OCI-LY1 (cell line): ENCODE measurements at regions not wholly inside any gene's neighbourhood (a gene's known extent, or its start where the extent isn't known, plus 50 kb on each side); places are given as distances from the start of the nearest gene placed in this dataset.

Experiments used
- H2AFZ ChIP-seq: fragments of 200-600 bp; sonication (generic), shearing (Covaris generic); 2 replicates; pipeline ENCODE4 v1.6.0; 2014; ENCODE audit warnings: antibody characterized with exemption, mild to moderate bottlenecking, low read length
- H3F3A ChIP-seq: fragments of 200-600 bp; sonication (generic), shearing (Covaris generic); 2 replicates; pipeline ENCODE4 v1.6.0; 2014; ENCODE audit warnings: mild to moderate bottlenecking, antibody characterized with exemption, low read length, moderate library complexity; ENCODE audit not compliant: insufficient read depth
- H3K27ac ChIP-seq: fragments of 200-600 bp; sonication (generic); 2 replicates; pipeline ENCODE4 v1.5.1; 2014; ENCODE audit warnings: low read length, mixed run types, mild to moderate bottlenecking, low read depth; ENCODE audit not compliant: poor library complexity, severe bottlenecking
- H3K27me3 ChIP-seq: fragments of 200-600 bp; sonication (generic); 2 replicates; pipeline ENCODE4 v1.6.0; 2014; ENCODE audit warnings: antibody characterized with exemption, mild to moderate bottlenecking, low read length, moderate library complexity; ENCODE audit not compliant: insufficient read depth
- H3K36me3 ChIP-seq: fragments of 200-600 bp; sonication (generic); 2 replicates; pipeline ENCODE4 v1.6.1; 2014; ENCODE audit warnings: mild to moderate bottlenecking, antibody characterized with exemption, low read length, moderate library complexity, mixed read lengths; ENCODE audit not compliant: insufficient read depth
- H3K4me1 ChIP-seq: fragments of 200-600 bp; sonication (generic); 2 replicates; pipeline ENCODE4 v1.5.1; 2014; ENCODE audit warnings: mild to moderate bottlenecking, low read length, moderate library complexity; ENCODE audit not compliant: insufficient read depth, severe bottlenecking
- H3K4me2 ChIP-seq: fragments of 200-600 bp; sonication (generic), shearing (Covaris generic); 2 replicates; pipeline ENCODE4 v1.6.1; 2014; ENCODE audit warnings: low read length
- H3K4me3 ChIP-seq: fragments of 200-600 bp; sonication (generic); 2 replicates; pipeline ENCODE4 v1.5.1; 2014; ENCODE audit warnings: low read length, low read depth, mild to moderate bottlenecking, mixed read lengths; ENCODE audit not compliant: poor library complexity, severe bottlenecking
- H3K79me2 ChIP-seq: fragments of 200-600 bp; shearing (Covaris generic); 2 replicates; pipeline ENCODE4 v1.6.1; 2016; ENCODE audit warnings: mixed run types, low read length, mixed read lengths; ENCODE audit not compliant: insufficient read depth
- H3K9ac ChIP-seq: fragments of 200-600 bp; sonication (generic), shearing (Covaris generic); 2 replicates; pipeline ENCODE4 v1.6.1; 2014; ENCODE audit warnings: mild to moderate bottlenecking, low read length, mixed read lengths
- H3K9me2 ChIP-seq: fragments of 200-600 bp; sonication (generic), shearing (Covaris generic); 2 replicates; pipeline ENCODE4 v1.6.1; 2014; ENCODE audit warnings: low read depth, mild to moderate bottlenecking, low read length, mixed read lengths
- H3K9me3 ChIP-seq: fragments of 200-600 bp; shearing (Covaris generic); 2 replicates; pipeline ENCODE4 v1.6.1; 2014; ENCODE audit warnings: low read length, mixed read lengths
- H4K20me1 ChIP-seq: fragments of 200-600 bp; sonication (generic), shearing (Covaris generic); 2 replicates; pipeline ENCODE4 v1.6.0; 2016; ENCODE audit warnings: mild to moderate bottlenecking, low read length; ENCODE audit not compliant: insufficient read depth
- CTCF ChIP-seq: fragments of 200-600 bp; sonication (generic), shearing (Covaris generic); IDR thresholded peaks from 2 replicates; pipeline ENCODE4 v1.5.1; 2017; ENCODE audit warnings: mild to moderate bottlenecking, antibody characterized with exemption, low read length, moderate library complexity, mixed read lengths
- EZH2 ChIP-seq: fragments of 200-600 bp; sonication (generic), shearing (Covaris generic); IDR thresholded peaks from 2 replicates; pipeline ENCODE4 v1.8.0; 2017; ENCODE audit warnings: borderline replicate concordance, mixed run types, mild to moderate bottlenecking, antibody characterized with exemption, low read length, moderate library complexity, mixed read lengths

GRCh38 chr4:65069177-65069576 lies 601.1 kb downstream of the EPHA5 start:
- no peak overlapping the region for H3K4me2 ChIP-seq
- no peaks in the 10 kb centered on the region for H3F3A ChIP-seq
- no peak overlapping the region for H3K9ac ChIP-seq
- H4K20me1 ChIP-seq = no peaks in the 10 kb centered on the region
- no peaks in the 10 kb centered on the region for H3K9me3 ChIP-seq
- no peaks in the 10 kb centered on the region for H3K4me1 ChIP-seq
- H3K36me3 ChIP-seq = no peaks in the 10 kb centered on the region
- no peaks in the 10 kb centered on the region for H3K79me2 ChIP-seq
- no peaks in the 10 kb centered on the region for H3K9me2 ChIP-seq
- no peak overlapping the region for H2AFZ ChIP-seq
- no peak for TF ChIP-seq EZH2
- H3K27me3 ChIP-seq = no peaks in the 10 kb centered on the region
- H3K4me3 ChIP-seq = no peak overlapping the region
- H3K27ac ChIP-seq = no peak overlapping the region

GRCh38 chr4:65066106-65066505 lies 604.2 kb downstream of the EPHA5 start:
- no peaks in the 10 kb centered on the region for H3K27me3 ChIP-seq
- no peaks in the 10 kb centered on the region for H3F3A ChIP-seq
- no peaks in the 10 kb centered on the region for H3K36me3 ChIP-seq
- H3K9me2 ChIP-seq = no peaks in the 10 kb centered on the region
- no peak overlapping the region for H2AFZ ChIP-seq
- no peaks in the 10 kb centered on the region for H3K9me3 ChIP-seq
- no peak overlapping the region for H3K4me2 ChIP-seq
- no peak overlapping the region for H3K27ac ChIP-seq
- no peak for TF ChIP-seq CTCF
- TF ChIP-seq EZH2 = no peak
- no peak overlapping the region for H3K9ac ChIP-seq
- no peak overlapping the region for H3K4me3 ChIP-seq
- H3K79me2 ChIP-seq = no peaks in the 10 kb centered on the region
- H4K20me1 ChIP-seq = no peaks in the 10 kb centered on the region
- no peaks in the 10 kb centered on the region for H3K4me1 ChIP-seq

- H3K9me3 ChIP-seq = no peaks in the 10 kb centered on the region
- H3K4me3 ChIP-seq = no peak overlapping the region
- no peak overlapping the region for H2AFZ ChIP-seq
- no peaks in the 10 kb centered on the region for H4K20me1 ChIP-seq
- H3K27me3 ChIP-seq = no peaks in the 10 kb centered on the region
- H3K36me3 ChIP-seq = no peaks in the 10 kb centered on the region
- H3K9ac ChIP-seq = no peak overlapping the region
- H3K79me2 ChIP-seq = no peaks in the 10 kb centered on the region
- no peaks in the 10 kb centered on the region for H3K4me1 ChIP-seq
- no peak overlapping the region for H3K4me2 ChIP-seq
- no peak overlapping the region for H3K27ac ChIP-seq
- no peaks in the 10 kb centered on the region for H3F3A ChIP-seq
- H3K9me2 ChIP-seq = no peaks in the 10 kb centered on the region
- TF ChIP-seq EZH2 (no peak), CTCF (no peak)
Measured at GRCh38 chr4:65063601-65064000, 606.7 kb downstream of the EPHA5 start.

- Histone ChIP-seq H3K4me2 (no peak overlapping the region), H3K4me1 (no peaks in the 10 kb centered on the region), H3K9ac (no peak overlapping the region), H3K27ac (no peak overlapping the region), H2AFZ (no peak overlapping the region), H3K9me3 (no peaks in the 10 kb centered on the region), H3F3A (no peaks in the 10 kb centered on the region), H3K9me2 (no peaks in the 10 kb centered on the region), H4K20me1 (no peaks in the 10 kb centered on the region), H3K27me3 (no peaks in the 10 kb centered on the region), H3K79me2 (no peaks in the 10 kb centered on the region), H3K4me3 (no peak overlapping the region), H3K36me3 (no peaks in the 10 kb centered on the region)
- TF ChIP-seq CTCF (no peak), EZH2 (no peak)
Measured at GRCh38 chr4:65050786-65051185, 619.5 kb downstream of the EPHA5 start.
